Hippocampal formation (tissue), 2 donors: ENCODE measurements at regions not wholly inside any gene's neighbourhood (a gene's known extent, or its start where the extent isn't known, plus 50 kb on each side); places are given as distances from the start of the nearest gene placed in this dataset.

Experiments used
- DNase-seq, 2 donors: peaks; one replicate each; lab custom pipeline; 2025; lab: John Stamatoyannopoulos, UW

GRCh38 chr20:52818491-52818890, 153.7 kb upstream of the TSHZ2 start:
- DNase-seq, result no peak

- DNase-seq, result no peak
Observed at GRCh38 chr20:52817981-52818380, 154.2 kb upstream of the TSHZ2 start.

- no peak for DNase-seq
Observed at GRCh38 chr20:52817511-52817910, 154.6 kb upstream of the TSHZ2 start.

- DNase-seq, result no peak
Observed at GRCh38 chr20:52814371-52814770, 157.8 kb upstream of the TSHZ2 start.

GRCh38 chr20:52812231-52812847, 159.8 kb upstream of the TSHZ2 start:
- DNase-seq, result no peak

- no peak for DNase-seq
Observed at GRCh38 chr20:52809003-52809402, 163.2 kb upstream of the TSHZ2 start.

- no peak for DNase-seq
Observed at GRCh38 chr20:52806918-52807317, 165.2 kb upstream of the TSHZ2 start.

- no peak for DNase-seq
Observed at GRCh38 chr20:52805843-52806242, 166.3 kb upstream of the TSHZ2 start.

- no peak for DNase-seq
Observed at GRCh38 chr20:52805296-52805571, 166.9 kb upstream of the TSHZ2 start.

- DNase-seq, result no peak
Observed at GRCh38 chr20:52804497-52805295, 167.5 kb upstream of the TSHZ2 start.

GRCh38 chr20:52801628-52802006, 170.5 kb upstream of the TSHZ2 start:
- DNase-seq, result no peak

GRCh38 chr20:52800734-52801627, 171.2 kb upstream of the TSHZ2 start:
- DNase-seq, result no peak

GRCh38 chr20:52799130-52799529, 173.0 kb upstream of the TSHZ2 start:
- DNase-seq, result no peak

GRCh38 chr20:52798124-52798523, 174.0 kb upstream of the TSHZ2 start:
- DNase-seq, result no peak

GRCh38 chr20:52794853-52795252, 177.3 kb upstream of the TSHZ2 start:
- no peak for DNase-seq

GRCh38 chr20:52793339-52793963, 178.7 kb upstream of the TSHZ2 start:
- no peak for DNase-seq

GRCh38 chr20:52791091-52791490, 181.1 kb upstream of the TSHZ2 start:
- no peak for DNase-seq

- no peak for DNase-seq
Observed at GRCh38 chr20:52789716-52790115, 182.4 kb upstream of the TSHZ2 start.

GRCh38 chr20:52787962-52788361, 184.2 kb upstream of the TSHZ2 start:
- DNase-seq, result no peak

GRCh38 chr20:52787216-52787615, 184.9 kb upstream of the TSHZ2 start:
- no peak for DNase-seq

- DNase-seq, result no peak
Observed at GRCh38 chr20:52785679-52786078, 186.5 kb upstream of the TSHZ2 start.

GRCh38 chr20:52783769-52784168, 188.4 kb upstream of the TSHZ2 start:
- DNase-seq, result no peak
